Body of pancreas (tissue), 4 donors: ENCODE measurements at regions not wholly inside any gene's neighbourhood (a gene's known extent, or its start where the extent isn't known, plus 50 kb on each side); places are given as distances from the start of the nearest gene placed in this dataset.

Experiments
- CTCF ChIP-seq, 7 experiments: fragments of 450-650 bp in 4 of 7; fragments of 200-600 bp in 3 of 7; sonication (generic) in 3 of 7; IDR thresholded peaks; one replicate each; pipeline ENCODE4 v1.5.1; 2016 to 2019; ENCODE audit warnings: antibody characterized with exemption in 7 of 7
- POLR2A ChIP-seq, 3 donors: fragments of 450-650 bp; IDR thresholded peaks; one replicate each; pipeline ENCODE4 v1.6.1; 2016; ENCODE audit warnings: antibody characterized with exemption in 3 of 3, mild to moderate bottlenecking in 2 of 3

DNA sequence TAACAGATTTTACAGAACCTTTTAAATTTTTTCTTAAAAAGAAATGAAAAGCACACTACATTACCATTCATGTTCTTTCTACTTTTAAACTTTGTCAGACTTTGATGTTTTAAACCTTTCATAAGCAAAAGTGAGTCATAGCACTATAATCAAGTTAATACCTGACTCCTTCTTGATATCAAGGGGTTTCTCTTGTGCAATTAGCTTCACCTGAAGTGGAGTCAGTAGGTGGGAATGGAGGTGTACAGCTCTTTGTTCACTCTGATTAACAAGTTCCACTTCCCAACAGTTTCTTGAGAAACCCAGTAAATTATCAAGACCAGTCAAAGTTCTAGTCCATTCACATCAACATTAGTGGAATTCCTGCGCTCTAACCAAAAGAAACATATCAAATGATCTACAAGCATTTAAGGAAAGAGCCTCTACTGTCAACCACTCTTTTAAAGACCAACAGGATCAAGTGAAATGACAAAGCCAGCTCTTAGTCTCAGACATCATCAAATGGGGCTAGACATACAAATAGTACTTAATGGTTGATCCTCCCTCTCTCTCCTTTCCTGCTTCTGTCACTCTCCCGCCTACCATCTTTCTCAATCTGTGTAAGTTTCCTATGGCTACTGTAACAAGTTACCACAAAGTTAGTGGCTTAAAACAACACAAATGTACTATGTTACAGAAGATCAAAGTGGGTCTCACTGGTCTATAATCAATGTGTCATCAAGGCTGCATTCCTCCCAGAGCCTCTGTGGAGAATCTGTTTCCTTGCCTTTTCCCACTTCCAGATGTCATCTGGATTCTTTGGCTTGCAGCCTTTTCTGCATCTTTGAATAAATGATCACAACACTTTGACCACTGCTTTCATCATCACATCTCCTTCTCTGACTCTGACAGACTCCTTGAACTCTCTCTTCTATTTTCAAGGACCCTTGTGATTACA lies 68.0 kb downstream of the HINT1 start:
- TF ChIP-seq CTCF (IDR thresholded peaks at IDR 0.05) = no peak
- no peak for TF ChIP-seq POLR2A (IDR thresholded peaks at IDR 0.05)
